ENCODE measurements at regions not wholly inside any gene's neighbourhood (a gene's known extent, or its start where the extent isn't known, plus 50 kb on each side); places are given as distances from the start of the nearest gene placed in this dataset.

DNA sequence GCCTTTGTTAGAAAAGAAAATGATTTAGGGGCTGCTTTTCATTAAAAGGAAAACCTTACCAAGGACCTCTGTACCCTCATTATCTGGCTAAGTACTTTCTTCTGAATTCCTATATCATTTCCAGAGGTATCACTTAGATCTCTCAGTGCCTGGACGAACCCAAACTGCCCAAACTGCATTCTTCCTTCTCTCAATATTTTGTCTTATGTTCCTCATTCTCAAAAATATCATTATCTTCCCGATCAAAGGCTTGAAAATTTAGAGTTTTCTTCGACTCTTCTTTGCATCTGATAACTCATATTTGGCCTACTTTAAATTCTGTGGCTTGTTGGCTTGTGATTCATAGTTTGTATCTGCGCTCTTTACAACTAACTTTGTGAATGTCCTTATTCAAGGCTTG, 136.7 kb upstream of the TAF11L2 start:
- TF ChIP-seq, protein P1, sequence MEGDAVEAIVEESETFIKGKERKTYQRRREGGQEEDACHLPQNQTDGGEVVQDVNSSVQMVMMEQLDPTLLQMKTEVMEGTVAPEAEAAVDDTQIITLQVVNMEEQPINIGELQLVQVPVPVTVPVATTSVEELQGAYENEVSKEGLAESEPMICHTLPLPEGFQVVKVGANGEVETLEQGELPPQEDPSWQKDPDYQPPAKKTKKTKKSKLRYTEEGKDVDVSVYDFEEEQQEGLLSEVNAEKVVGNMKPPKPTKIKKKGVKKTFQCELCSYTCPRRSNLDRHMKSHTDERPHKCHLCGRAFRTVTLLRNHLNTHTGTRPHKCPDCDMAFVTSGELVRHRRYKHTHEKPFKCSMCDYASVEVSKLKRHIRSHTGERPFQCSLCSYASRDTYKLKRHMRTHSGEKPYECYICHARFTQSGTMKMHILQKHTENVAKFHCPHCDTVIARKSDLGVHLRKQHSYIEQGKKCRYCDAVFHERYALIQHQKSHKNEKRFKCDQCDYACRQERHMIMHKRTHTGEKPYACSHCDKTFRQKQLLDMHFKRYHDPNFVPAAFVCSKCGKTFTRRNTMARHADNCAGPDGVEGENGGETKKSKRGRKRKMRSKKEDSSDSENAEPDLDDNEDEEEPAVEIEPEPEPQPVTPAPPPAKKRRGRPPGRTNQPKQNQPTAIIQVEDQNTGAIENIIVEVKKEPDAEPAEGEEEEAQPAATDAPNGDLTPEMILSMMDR (IDR thresholded peaks at IDR 0.05; ENCODE audit: low read depth, low read length): no peak
- TF ChIP-seq POLR2A (IDR thresholded peaks at IDR 0.05; ENCODE audit: extremely low read depth, insufficient read length) (no peak), MYC (IDR thresholded peaks at IDR 0.05; ENCODE audit: low read depth, low read length) (no peak)
- TF ChIP-seq, protein P2, sequence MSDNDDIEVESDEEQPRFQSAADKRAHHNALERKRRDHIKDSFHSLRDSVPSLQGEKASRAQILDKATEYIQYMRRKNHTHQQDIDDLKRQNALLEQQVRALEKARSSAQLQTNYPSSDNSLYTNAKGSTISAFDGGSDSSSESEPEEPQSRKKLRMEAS (IDR thresholded peaks at IDR 0.05; ENCODE audit: low read depth, low read length): no peak

Data from NB4 (cell line).